Neural cell (in vitro differentiated cells): ENCODE measurements at regions not wholly inside any gene's neighbourhood (a gene's known extent, or its start where the extent isn't known, plus 50 kb on each side); places are given as distances from the start of the nearest gene placed in this dataset.

Experiments used
- H2AFZ ChIP-seq: fragments of 200-600, 300-800 bp; sonication (generic), shearing (Covaris generic); 2 replicates; pipeline ENCODE4 v1.6.0; 2014; ENCODE audit warnings: low read depth, mild to moderate bottlenecking, antibody characterized with exemption, low read length, moderate library complexity
- H3F3A ChIP-seq: fragments of 200-600 bp; shearing (Covaris generic); 2 replicates; pipeline ENCODE4 v1.6.1; 2016; ENCODE audit warnings: mild to moderate bottlenecking, moderate library complexity, mixed read lengths, antibody characterized with exemption, low read length; ENCODE audit not compliant: insufficient read depth, poor library complexity, severe bottlenecking
- H3K27ac ChIP-seq: fragments of 200-600, 300-800 bp; sonication (generic), shearing (Covaris generic); 2 replicates; pipeline ENCODE4 v1.5.1; 2014; ENCODE audit warnings: mild to moderate bottlenecking, low read length, moderate library complexity
- H3K27me3 ChIP-seq: fragments of 300-800, 200-600 bp; sonication (generic), shearing (Covaris generic); 2 replicates; pipeline ENCODE4 v1.6.0; 2014; ENCODE audit warnings: mild to moderate bottlenecking, low read depth, low read length, moderate library complexity; ENCODE audit not compliant: insufficient read depth
- H3K36me3 ChIP-seq: fragments of 300-800, 200-600 bp; sonication (generic), shearing (Covaris generic); 2 replicates; pipeline ENCODE4 v1.5.1; 2014; ENCODE audit warnings: mild to moderate bottlenecking, antibody characterized with exemption, low read length, moderate library complexity; ENCODE audit not compliant: insufficient read depth
- H3K4me2 ChIP-seq: fragments of 300-800, 200-600 bp; sonication (generic), shearing (Covaris generic); 2 replicates; pipeline ENCODE4 v1.6.0; 2014; ENCODE audit warnings: mild to moderate bottlenecking, low read length
- H3K4me3 ChIP-seq: fragments of 300-800, 200-600 bp; sonication (generic), shearing (Covaris generic); 2 replicates; pipeline ENCODE4 v1.5.1; 2014; ENCODE audit warnings: mild to moderate bottlenecking, low read length, moderate library complexity
- H3K79me2 ChIP-seq: fragments of 200-600 bp; shearing (Covaris generic); replicated peaks from 2 replicates; pipeline ENCODE4 v1.6.0; 2014; ENCODE audit warnings: mild to moderate bottlenecking, low read length, moderate library complexity; ENCODE audit not compliant: insufficient read depth
- H3K9ac ChIP-seq: fragments of 300-800, 200-600 bp; sonication (generic), shearing (Covaris generic); 2 replicates; pipeline ENCODE4 v1.6.1; 2016; ENCODE audit warnings: mild to moderate bottlenecking, low read length, mixed read lengths
- H3K9me2 ChIP-seq: fragments of 200-600 bp; shearing (Covaris generic); 2 replicates; pipeline ENCODE4 v1.6.1; 2016; ENCODE audit warnings: mild to moderate bottlenecking, low read length, mixed read lengths; ENCODE audit not compliant: insufficient read depth
- H3K9me3 ChIP-seq: fragments of 200-600, 300-800 bp; sonication (generic), shearing (Covaris generic); 2 replicates; pipeline ENCODE4 v1.6.1; 2016; ENCODE audit warnings: mild to moderate bottlenecking, mixed run types, low read length, moderate library complexity, mixed read lengths
- H4K20me1 ChIP-seq: fragments of 200-600 bp; shearing (Covaris generic); 2 replicates; pipeline ENCODE4 v1.6.1; 2016; ENCODE audit warnings: mild to moderate bottlenecking, mixed run types; ENCODE audit not compliant: insufficient read depth
- EP300 ChIP-seq: fragments of 450-650 bp; conservative IDR thresholded peaks from 2 replicates; pipeline ENCODE4 v1.6.1; 2014; ENCODE audit warnings: antibody characterized with exemption, mild to moderate bottlenecking, moderate library complexity; ENCODE audit not compliant: poor library complexity, severe bottlenecking
- EZH2 ChIP-seq: fragments of 200-600, 300-800 bp; shearing (Covaris generic), sonication (generic); IDR thresholded peaks from 2 replicates; pipeline ENCODE4 v1.6.1; 2014; ENCODE audit warnings: antibody characterized with exemption, low read length, borderline replicate concordance, mild to moderate bottlenecking; ENCODE audit not compliant: insufficient read depth, poor library complexity, severe bottlenecking
- MXI1 ChIP-seq: fragments of 450-650 bp; conservative IDR thresholded peaks from 2 replicates; pipeline ENCODE4 v1.6.1; 2014; ENCODE audit warnings: antibody characterized with exemption, mild to moderate bottlenecking; ENCODE audit not compliant: poor library complexity, severe bottlenecking
- POLR2AphosphoS5 ChIP-seq: IDR thresholded peaks from 2 replicates; pipeline ENCODE4 v1.6.1; 2012
- RAD21 ChIP-seq: fragments of 450-650 bp; conservative IDR thresholded peaks from 2 replicates; pipeline ENCODE4 v1.6.1; 2014; ENCODE audit warnings: antibody characterized with exemption, mild to moderate bottlenecking, moderate library complexity
- REST ChIP-seq: IDR thresholded peaks from 2 replicates; pipeline ENCODE4 v1.6.1; 2012; ENCODE audit warnings: borderline replicate concordance
- SMC3 ChIP-seq: fragments of 450-650 bp; conservative IDR thresholded peaks from 2 replicates; pipeline ENCODE4 v1.6.1; 2014; ENCODE audit warnings: antibody characterized with exemption, mild to moderate bottlenecking, moderate library complexity; ENCODE audit not compliant: poor library complexity
- TAF1 ChIP-seq: IDR thresholded peaks from 2 replicates; pipeline ENCODE4 v1.6.1; 2012; ENCODE audit warnings: low read depth
- TF ChIP-seq, protein P1 (sequence below): fragments of 450-650 bp; IDR thresholded peaks from 2 replicates; pipeline ENCODE4 v1.5.1; 2014; ENCODE audit warnings: antibody characterized with exemption, mild to moderate bottlenecking, moderate library complexity; ENCODE audit not compliant: poor library complexity, severe bottlenecking

- no peaks in the 10 kb centered on the region for H3K9me3 ChIP-seq
- no peak for TF ChIP-seq MXI1
- TF ChIP-seq EP300: no peak
- no peak for TF ChIP-seq RAD21
- TF ChIP-seq REST: no peak
- no peak for TF ChIP-seq SMC3
- no peak for TF ChIP-seq TAF1
- TF ChIP-seq, protein P1, sequence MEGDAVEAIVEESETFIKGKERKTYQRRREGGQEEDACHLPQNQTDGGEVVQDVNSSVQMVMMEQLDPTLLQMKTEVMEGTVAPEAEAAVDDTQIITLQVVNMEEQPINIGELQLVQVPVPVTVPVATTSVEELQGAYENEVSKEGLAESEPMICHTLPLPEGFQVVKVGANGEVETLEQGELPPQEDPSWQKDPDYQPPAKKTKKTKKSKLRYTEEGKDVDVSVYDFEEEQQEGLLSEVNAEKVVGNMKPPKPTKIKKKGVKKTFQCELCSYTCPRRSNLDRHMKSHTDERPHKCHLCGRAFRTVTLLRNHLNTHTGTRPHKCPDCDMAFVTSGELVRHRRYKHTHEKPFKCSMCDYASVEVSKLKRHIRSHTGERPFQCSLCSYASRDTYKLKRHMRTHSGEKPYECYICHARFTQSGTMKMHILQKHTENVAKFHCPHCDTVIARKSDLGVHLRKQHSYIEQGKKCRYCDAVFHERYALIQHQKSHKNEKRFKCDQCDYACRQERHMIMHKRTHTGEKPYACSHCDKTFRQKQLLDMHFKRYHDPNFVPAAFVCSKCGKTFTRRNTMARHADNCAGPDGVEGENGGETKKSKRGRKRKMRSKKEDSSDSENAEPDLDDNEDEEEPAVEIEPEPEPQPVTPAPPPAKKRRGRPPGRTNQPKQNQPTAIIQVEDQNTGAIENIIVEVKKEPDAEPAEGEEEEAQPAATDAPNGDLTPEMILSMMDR: no peak
- TF ChIP-seq EZH2: no peak
- no peak for TF ChIP-seq POLR2AphosphoS5
- no peak overlapping the region for H3K27ac ChIP-seq
- no peaks in the 10 kb centered on the region for H3K9me2 ChIP-seq
- H3K27me3 ChIP-seq: no peaks in the 10 kb centered on the region
- no peaks in the 10 kb centered on the region for H3K79me2 ChIP-seq
- no peaks in the 10 kb centered on the region for H3F3A ChIP-seq
- no peak overlapping the region for H3K9ac ChIP-seq
- no peak overlapping the region for H2AFZ ChIP-seq
- H3K4me3 ChIP-seq: no peak overlapping the region
- no peak overlapping the region for H3K4me2 ChIP-seq
- no peaks in the 10 kb centered on the region for H3K36me3 ChIP-seq
- no peaks in the 10 kb centered on the region for H4K20me1 ChIP-seq
These were observed 310.2 kb upstream of the FIGN start for GRCh38 chr2:164046040-164046439.

GRCh38 chr2:164044622-164045021 is 308.8 kb upstream of the FIGN start:
- H3K27ac ChIP-seq: no peak overlapping the region
- no peaks in the 10 kb centered on the region for H3K9me2 ChIP-seq
- H3F3A ChIP-seq: no peaks in the 10 kb centered on the region
- H3K27me3 ChIP-seq: no peaks in the 10 kb centered on the region
- H3K9me3 ChIP-seq: no peaks in the 10 kb centered on the region
- H3K79me2 ChIP-seq: no peaks in the 10 kb centered on the region
- H3K36me3 ChIP-seq: no peaks in the 10 kb centered on the region
- H3K4me3 ChIP-seq: no peak overlapping the region
- H2AFZ ChIP-seq: no peak overlapping the region
- TF ChIP-seq EZH2 (no peak), SMC3 (no peak), MXI1 (no peak), REST (no peak), RAD21 (no peak), TAF1 (no peak), POLR2AphosphoS5 (no peak), EP300 (no peak)
- TF ChIP-seq, protein P1: no peak
- H4K20me1 ChIP-seq: no peaks in the 10 kb centered on the region
- no peak overlapping the region for H3K9ac ChIP-seq
- H3K4me2 ChIP-seq: no peak overlapping the region
